SK-N-SH (cell line): ENCODE measurements at regions not wholly inside any gene's neighbourhood (a gene's known extent, or its start where the extent isn't known, plus 50 kb on each side); places are given as distances from the start of the nearest gene placed in this dataset.

Experiments used
- CTCF ChIA-PET: fragments of 300-600, 350-600 bp; formaldehyde crosslinking; extraction: SDS; loops from one replicate; lab custom pipeline; 2021; lab: Yijun Ruan, JAX
- POLR2A ChIA-PET: fragments of 350-600 bp; sonication (Branson Sonifier 250); formaldehyde crosslinking; extraction: SDS; loops from one replicate; lab custom pipeline; 2020; ENCODE audit warnings: antibody characterized with exemption, inconsistent platforms; lab: Yijun Ruan, JAX
- DNase-seq: peaks from one replicate; pipeline ENCODE4 v3.0.0; 2012
- H2AFZ ChIP-seq: fragments of 200-600 bp; sonication (generic); 2 replicates; pipeline ENCODE4 v1.8.1; 2016; ENCODE audit warnings: antibody characterized with exemption, mild to moderate bottlenecking, low read depth
- H3F3A ChIP-seq: fragments of 200-600 bp; sonication (generic); replicated peaks from 2 replicates; pipeline ENCODE3; 2016; ENCODE audit warnings: antibody characterized with exemption, mild to moderate bottlenecking; ENCODE audit not compliant: insufficient read depth
- H3K27ac ChIP-seq, 2 experiments: fragments of 200-500 bp in 1 of 2; fragments of 200-600 bp in 1 of 2; sonication (Bioruptor generic) in 1 of 2; sonication (generic), shearing (Covaris generic) in 1 of 2; 2 replicates each; pipeline versions ENCODE4 v1.5.1 to v1.6.1; 2014 to 2016; ENCODE audit warnings: low read depth in 2 of 2, inconsistent platforms in 1 of 2, low read length in 1 of 2, mild to moderate bottlenecking in 1 of 2, mixed read lengths in 1 of 2
- H3K27me3 ChIP-seq: fragments of 200-600 bp; sonication (generic), shearing (Covaris generic); 2 replicates; pipeline ENCODE4 v1.6.1; 2016; ENCODE audit warnings: mixed run types; ENCODE audit not compliant: insufficient read depth
- H3K36me3 ChIP-seq, 2 experiments: fragments of 200-500 bp in 1 of 2; fragments of 200-600 bp in 1 of 2; sonication (Bioruptor generic) in 1 of 2; sonication (generic) in 1 of 2; replicated peaks in 1 of 2; 2 replicates each; pipeline versions ENCODE3 to v1.5.1; 2014 to 2016; ENCODE audit warnings: low read length in 1 of 2, mild to moderate bottlenecking in 1 of 2; ENCODE audit not compliant: insufficient read depth in 2 of 2, control insufficient read depth in 1 of 2
- H3K4me1 ChIP-seq, 2 experiments: fragments of 200-500 bp in 1 of 2; fragments of 200-600 bp in 1 of 2; sonication (Bioruptor generic) in 1 of 2; sonication (generic), shearing (Covaris generic) in 1 of 2; 2 replicates each; pipeline versions ENCODE4 v1.5.1 to v1.6.1; 2014 to 2016; ENCODE audit warnings: low read depth in 1 of 2, low read length in 1 of 2, mixed run types in 1 of 2; ENCODE audit not compliant: insufficient read depth in 2 of 2, control insufficient read depth in 1 of 2
- H3K4me2 ChIP-seq: fragments of 200-600 bp; sonication (generic), shearing (Covaris generic); 2 replicates; pipeline ENCODE4 v1.6.1; 2017; ENCODE audit warnings: mixed run types
- H3K4me3 ChIP-seq, 2 experiments: fragments of 200-500 bp in 1 of 2; fragments of 200-600 bp in 1 of 2; sonication (Bioruptor generic) in 1 of 2; sonication (generic), shearing (Covaris generic) in 1 of 2; 2 replicates each; pipeline versions ENCODE4 v1.5.1 to v1.8.1; 2014 to 2016; ENCODE audit warnings: low read depth in 2 of 2, inconsistent platforms in 1 of 2, low read length in 1 of 2, mild to moderate bottlenecking in 1 of 2, mixed read lengths in 1 of 2, moderate library complexity in 1 of 2
- H3K79me2 ChIP-seq: fragments of 200-600 bp; sonication (generic); 2 replicates; pipeline ENCODE4 v1.8.1; 2017; ENCODE audit warnings: mild to moderate bottlenecking; ENCODE audit not compliant: insufficient read depth
- H3K9ac ChIP-seq: fragments of 200-600 bp; sonication (generic); 2 replicates; pipeline ENCODE4 v1.6.1; 2017; ENCODE audit warnings: mixed run types
- H3K9me2 ChIP-seq: fragments of 200-600 bp; sonication (generic); 2 replicates; pipeline ENCODE4 v1.6.1; 2017; ENCODE audit warnings: mixed run types
- H3K9me3 ChIP-seq: fragments of 200-600 bp; sonication (generic); 2 replicates; pipeline ENCODE4 v1.6.1; 2017; ENCODE audit warnings: mixed run types, mild to moderate bottlenecking, moderate library complexity
- H4K20me1 ChIP-seq: fragments of 200-600 bp; sonication (generic); 2 replicates; pipeline ENCODE4 v1.6.1; 2017; ENCODE audit warnings: mild to moderate bottlenecking, mixed run types; ENCODE audit not compliant: insufficient read depth
- CTCF ChIP-seq: fragments of 200-600 bp; sonication (generic); IDR thresholded peaks from 2 replicates; pipeline ENCODE4 v1.6.1; 2017; ENCODE audit warnings: antibody characterized with exemption, mild to moderate bottlenecking, moderate library complexity
- EP300 ChIP-seq, 2 experiments: IDR thresholded peaks; 2 replicates each; pipeline versions ENCODE4 v1.4.0 to v1.6.1; 2012; ENCODE audit warnings: borderline replicate concordance in 1 of 2, low read depth in 1 of 2, low read length in 1 of 2
- GATA2 ChIP-seq: sonication (generic); formaldehyde crosslinking; IDR thresholded peaks from 2 replicates; pipeline ENCODE4 v1.5.0; 2020; ENCODE audit warnings: mild to moderate bottlenecking, missing genetic modification reagents
- MAX ChIP-seq: IDR thresholded peaks from 2 replicates; pipeline ENCODE4 v1.4.0; 2012; ENCODE audit warnings: low read depth
- MEF2A ChIP-seq: IDR thresholded peaks from 2 replicates; pipeline ENCODE4 v1.4.0; 2012; ENCODE audit warnings: low read depth, borderline replicate concordance
- MXI1 ChIP-seq: IDR thresholded peaks from 2 replicates; pipeline ENCODE4 v1.6.1; 2012; ENCODE audit warnings: mild to moderate bottlenecking, low read depth, low read length, improper control_type of control experiment
- NFIC ChIP-seq: IDR thresholded peaks from 2 replicates; pipeline ENCODE4 v1.4.0; 2012; ENCODE audit warnings: borderline replicate concordance
- NRF1 ChIP-seq: IDR thresholded peaks from 2 replicates; pipeline ENCODE4 v1.6.1; 2012; ENCODE audit warnings: low read depth, mild to moderate bottlenecking, low read length
- PBX3 ChIP-seq: IDR thresholded peaks from 2 replicates; pipeline ENCODE4; 2012
- RAD21 ChIP-seq: IDR thresholded peaks from 2 replicates; pipeline ENCODE4 v1.6.1; 2012; ENCODE audit warnings: mild to moderate bottlenecking, low read length
- RFX5 ChIP-seq: IDR thresholded peaks from 2 replicates; pipeline ENCODE4 v1.6.1; 2012; ENCODE audit warnings: mild to moderate bottlenecking, improper control_type of control experiment, low read length
- SIN3A ChIP-seq: IDR thresholded peaks from 2 replicates; pipeline ENCODE4 v1.6.1; 2012; ENCODE audit warnings: low read depth, mild to moderate bottlenecking, low read length, moderate library complexity, borderline replicate concordance
- SMC3 ChIP-seq: IDR thresholded peaks from 2 replicates; pipeline ENCODE4 v1.6.1; 2012; ENCODE audit warnings: low read depth, low read length, improper control_type of control experiment
- TEAD4 ChIP-seq: IDR thresholded peaks from 2 replicates; pipeline ENCODE4 v1.4.0; 2012; ENCODE audit warnings: mild to moderate bottlenecking, borderline replicate concordance; ENCODE audit not compliant: insufficient read depth
- USF2 ChIP-seq: fragments of 150-350 bp; IDR thresholded peaks from 2 replicates; pipeline ENCODE4 v1.6.1; 2017; ENCODE audit warnings: antibody characterized with exemption, low read length, low read depth, borderline replicate concordance
- YY1 ChIP-seq: IDR thresholded peaks from 2 replicates; pipeline ENCODE4 v1.4.0; 2012; ENCODE audit warnings: low read depth, mild to moderate bottlenecking
- ZBTB33 ChIP-seq: IDR thresholded peaks from 2 replicates; pipeline ENCODE4 v1.4.0; 2012; ENCODE audit warnings: low read depth, borderline replicate concordance
- WGBS: methylation state at CpG from one replicate; pipeline ENCODE4 v1.1.6; 2017; ENCODE audit warnings: low lambda C conversion rate; 5-methylcytosine and 5-hydroxymethylcytosine counted together

GRCh38 chr11:80886684-80887083 lies 1445.9 kb upstream of the TENM4 start:
- Histone ChIP-seq H3K27me3 (no peaks in the 10 kb centered on the region), H4K20me1 (no peaks in the 10 kb centered on the region), H3K4me1 (no peaks in the 10 kb centered on the region), H2AFZ (no peak overlapping the region), H3K4me3 (no peak overlapping the region), H3K36me3 (no peaks in the 10 kb centered on the region), H3K79me2 (no peaks in the 10 kb centered on the region), H3K9me2 (no peaks in the 10 kb centered on the region), H3K9me3 (no peaks in the 10 kb centered on the region), H3F3A (no peaks in the 10 kb centered on the region), H3K9ac (no peak overlapping the region), H3K4me2 (no peak overlapping the region), H3K27ac (no peak overlapping the region)
- ChIA-PET POLR2A (no interaction called here), CTCF (no interaction called here)
- no peak for DNase-seq
- no peak for TF ChIP-seq TEAD4
- TF ChIP-seq NFIC: no peak
- TF ChIP-seq RFX5: no peak
- no peak for TF ChIP-seq NRF1
- no peak for TF ChIP-seq PBX3
- TF ChIP-seq CTCF: no peak
- TF ChIP-seq MEF2A: no peak
- TF ChIP-seq EP300 (IDR thresholded peaks at IDR 0.05; ENCODE audit: borderline replicate concordance in 1 of 2, low read depth in 1 of 2, low read length in 1 of 2): no peak
- no peak for TF ChIP-seq MAX
- no peak for TF ChIP-seq YY1
- TF ChIP-seq GATA2 (CRISPR knock-in tag): no peak
- no peak for TF ChIP-seq SIN3A
- no peak for TF ChIP-seq SMC3

GRCh38 chr11:80873310-80873999 lies 1432.6 kb upstream of the TENM4 start:
- H2AFZ ChIP-seq: no peak overlapping the region
- no peaks in the 10 kb centered on the region for H4K20me1 ChIP-seq
- no peaks in the 10 kb centered on the region for H3K9me2 ChIP-seq
- no peak overlapping the region for H3K4me3 ChIP-seq
- no peaks in the 10 kb centered on the region for H3K27me3 ChIP-seq
- H3K9ac ChIP-seq: no peak overlapping the region
- ChIA-PET CTCF (no interaction called here), POLR2A (no interaction called here)
- no peaks in the 10 kb centered on the region for H3K9me3 ChIP-seq
- no peak overlapping the region for H3K4me2 ChIP-seq
- no peak for DNase-seq
- 37% methylated on average over 6 of the region's 6 CpGs for WGBS
- no peak for TF ChIP-seq EP300 (IDR thresholded peaks at IDR 0.05; ENCODE audit: borderline replicate concordance in 1 of 2, low read depth in 1 of 2, low read length in 1 of 2)
- no peak for TF ChIP-seq SIN3A
- TF ChIP-seq ZBTB33: no peak
- no peak for TF ChIP-seq MXI1
- no peak for TF ChIP-seq USF2
- TF ChIP-seq TEAD4: no peak
- TF ChIP-seq CTCF: no peak
- no peak for TF ChIP-seq RAD21
- H3K4me1 ChIP-seq: no peaks in the 10 kb centered on the region
- H3K79me2 ChIP-seq: no peaks in the 10 kb centered on the region
- no peak overlapping the region for H3K27ac ChIP-seq
- H3K36me3 ChIP-seq: no peaks in the 10 kb centered on the region
- no peaks in the 10 kb centered on the region for H3F3A ChIP-seq
